GM12878 (cell line): ENCODE measurements at regions not wholly inside any gene's neighbourhood (a gene's known extent, or its start where the extent isn't known, plus 50 kb on each side); places are given as distances from the start of the nearest gene placed in this dataset.

Experiments used
- ATAC-seq: fragments of 200-7000 bp; cut with Tn5 transposase; 3 replicates; pipeline ENCODE4 v1.9.1; 2020; ENCODE audit warnings: mild to moderate bottlenecking, moderate library complexity
- BruUV-seq: library from RNA; stranded (reverse); fragments of 400-500 nt; replicated peaks from 2 replicates; lab custom pipeline; 2021; lab: Mats Ljungman, UMichigan
- CTCF ChIA-PET: fragments of 300-600 bp; sonication (Branson Sonifier 250); formaldehyde crosslinking; extraction: SDS; loops from one replicate; lab custom pipeline; 2021; ENCODE audit warnings: inconsistent platforms; lab: Yijun Ruan, JAX
- POLR2A ChIA-PET: fragments of 350-600 bp; formaldehyde crosslinking; extraction: SDS; loops from one replicate; lab custom pipeline; 2021; ENCODE audit warnings: inconsistent platforms; lab: Charles Lee
- RAD21 ChIA-PET: fragments of 300-600 bp; sonication (Branson Sonifier 250); formaldehyde crosslinking; loops from one replicate; lab custom pipeline; 2023; ENCODE audit warnings: antibody characterized with exemption; ENCODE audit not compliant: unreplicated experiment; lab: Charles Lee
- SMC1A ChIA-PET: fragments of 300-600 bp; sonication (Branson Sonifier 250); formaldehyde crosslinking; loops from one replicate; lab custom pipeline; 2023; ENCODE audit not compliant: unreplicated experiment, uncharacterized antibody; lab: Charles Lee
- DNase-seq: peaks from one replicate; pipeline ENCODE4 v3.0.0-alpha.2; 2011; ENCODE audit warnings: low read depth, low spot score
- FAIRE-seq: peaks from 3 replicates; lab custom pipeline; 2011; peaks lifted over from hg19 to GRCh38; lab: Jason Lieb, UNC
- H2AFZ ChIP-seq: 2 replicates; pipeline ENCODE4 v1.6.0; 2011; ENCODE audit warnings: low read depth, low read length, control low read depth; ENCODE audit not compliant: control insufficient read depth
- H3K27ac ChIP-seq: 2 replicates; pipeline ENCODE4 v1.5.1; 2011; ENCODE audit warnings: control low read depth; ENCODE audit not compliant: control insufficient read depth, insufficient read depth
- H3K27me3 ChIP-seq, 2 experiments: replicated peaks in 1 of 2; 2 replicates each; pipeline versions ENCODE4 v1.6.0 to v1.6.1; 2011; ENCODE audit warnings: low read length in 1 of 2; ENCODE audit not compliant: control insufficient read depth in 2 of 2, insufficient read depth in 2 of 2
- H3K36me3 ChIP-seq, 2 experiments: 2 replicates each; pipeline ENCODE4 v1.5.1; 2011; ENCODE audit warnings: low read length in 1 of 2; ENCODE audit not compliant: control insufficient read depth in 2 of 2, insufficient read depth in 2 of 2
- H3K4me1 ChIP-seq: 2 replicates; pipeline ENCODE4 v1.6.1; 2011; ENCODE audit warnings: mild to moderate bottlenecking, low read length, moderate library complexity, mixed read lengths; ENCODE audit not compliant: control insufficient read depth, insufficient read depth
- H3K4me2 ChIP-seq: 2 replicates; pipeline ENCODE4 v1.6.0; 2011; ENCODE audit warnings: control low read depth; ENCODE audit not compliant: control insufficient read depth, insufficient read depth
- H3K4me3 ChIP-seq: fragments of 200-600 bp; sonication (generic); 2 replicates; pipeline ENCODE4 v1.5.1; 2016
- H3K79me2 ChIP-seq: 2 replicates; pipeline ENCODE4 v1.6.0; 2011; ENCODE audit warnings: low read length; ENCODE audit not compliant: control insufficient read depth, insufficient read depth
- H3K9ac ChIP-seq: 2 replicates; pipeline ENCODE4 v1.8.0; 2011; ENCODE audit warnings: low read length, control low read depth, mixed read lengths; ENCODE audit not compliant: control insufficient read depth, insufficient read depth
- H3K9me3 ChIP-seq: replicated peaks from 3 replicates; pipeline ENCODE4 v1.5.1; 2011; ENCODE audit warnings: mild to moderate bottlenecking, low read length; ENCODE audit not compliant: control insufficient read depth, insufficient read depth
- H4K20me1 ChIP-seq: 2 replicates; pipeline ENCODE4 v1.6.0; 2011; ENCODE audit not compliant: control insufficient read depth, insufficient read depth
- ATF7 ChIP-seq: fragments of 450-650 bp; IDR thresholded peaks from 2 replicates; pipeline ENCODE4 v1.6.1; 2016; ENCODE audit warnings: low read depth, mild to moderate bottlenecking
- BMI1 ChIP-seq: fragments of 450-650 bp; IDR thresholded peaks from 2 replicates; pipeline ENCODE4 v1.6.1; 2016; ENCODE audit warnings: mild to moderate bottlenecking, moderate library complexity, borderline replicate concordance
- E4F1 ChIP-seq: fragments of 450-650 bp; IDR thresholded peaks from 2 replicates; pipeline ENCODE4 v1.6.1; 2018; ENCODE audit warnings: borderline replicate concordance, mild to moderate bottlenecking; ENCODE audit not compliant: partially characterized antibody
- JUND ChIP-seq: IDR thresholded peaks from 2 replicates; pipeline ENCODE4 v1.6.1; 2012; ENCODE audit warnings: low read depth, mild to moderate bottlenecking, low read length, improper control_type of control experiment, moderate library complexity
- LARP7 ChIP-seq: fragments of 450-650 bp; IDR thresholded peaks from 2 replicates; pipeline ENCODE4 v1.6.1; 2017; ENCODE audit warnings: mild to moderate bottlenecking
- MXI1 ChIP-seq: fragments of 150-350 bp; IDR thresholded peaks from 2 replicates; pipeline ENCODE4 v1.6.1; 2011; ENCODE audit warnings: low read depth, mild to moderate bottlenecking, inconsistent platforms, low read length, improper control_type of control experiment
- NFYA ChIP-seq: IDR thresholded peaks from 2 replicates; pipeline ENCODE4 v1.6.1; 2011; ENCODE audit warnings: low read depth, mild to moderate bottlenecking, low read length, improper control_type of control experiment, borderline replicate concordance
- NR2F1 ChIP-seq: fragments of 450-650 bp; conservative IDR thresholded peaks from 2 replicates; pipeline ENCODE4 v1.6.1; 2017; ENCODE audit warnings: mild to moderate bottlenecking
- POLR2A ChIP-seq: IDR thresholded peaks from 2 replicates; pipeline ENCODE4 v1.6.1; 2011; ENCODE audit warnings: low read depth, mild to moderate bottlenecking, low read length
- PRDM15 ChIP-seq: fragments of 450-650 bp; formaldehyde crosslinking; IDR thresholded peaks from 2 replicates; pipeline ENCODE4 v1.4.0; 2020; ENCODE audit warnings: mild to moderate bottlenecking, moderate library complexity
- RAD21 ChIP-seq: IDR thresholded peaks from 2 replicates; pipeline ENCODE4 v1.6.1; 2011; ENCODE audit warnings: mild to moderate bottlenecking, low read depth, low read length, moderate library complexity; ENCODE audit not compliant: insufficient read depth
- WGBS: methylation state at CpG from one replicate; pipeline ENCODE4 v1.1.6; 2016; ENCODE audit warnings: low lambda C conversion rate; ENCODE audit not compliant: insufficient replicate concordance, insufficient coverage; ENCODE audit errors: missing lambda C conversion rate; 5-methylcytosine and 5-hydroxymethylcytosine counted together
- in situ Hi-C: fragments of 300-500 bp; cut with MboI; formaldehyde crosslinking; loops from 9 replicates; pipeline ENCODE4 v1.14.3; 2018; ENCODE audit warnings: mixed read lengths
- intact Hi-C: fragments of 100-400 bp; cut with micrococcal nuclease; formaldehyde crosslinking; loops from one replicate; pipeline ENCODE4 v1.14.2; 2022; ENCODE audit not compliant: unreplicated experiment

- ChIA-PET POLR2A (no interaction called here), RAD21 (no interaction called here), CTCF (interaction anchor here (1.2 kb wide), 1 partner anchor 17 kb away, joined by 4 read pairs; no protein-coding TSS in a partner anchor), SMC1A (interaction anchor here (0.8 kb wide), 1 partner anchor 10 kb away, joined by 3 read pairs; no protein-coding TSS in a partner anchor)
- FAIRE-seq, result no peak
- H3K27ac ChIP-seq, result no peak overlapping the region
- no peak for ATAC-seq
- H3K4me2 ChIP-seq, result no peak overlapping the region
- no peak overlapping the region for H2AFZ ChIP-seq
- H3K27me3 ChIP-seq, result no peaks in the 10 kb centered on the region
- no TSS peak for BruUV-seq
- DNase-seq, result no peak
- H3K36me3 ChIP-seq, result no peaks in the 10 kb centered on the region
- no peaks in the 10 kb centered on the region for H3K79me2 ChIP-seq
- H4K20me1 ChIP-seq, result no peaks in the 10 kb centered on the region
- TF ChIP-seq LARP7, result no peak
- TF ChIP-seq ATF7, result no peak
- in situ Hi-C loops (no loop called here), intact Hi-C loops (no loop called here)
- H3K9me3 ChIP-seq, result no peaks in the 10 kb centered on the region
- no peak overlapping the region for H3K9ac ChIP-seq
- WGBS, result 3% methylated on average over 2 of the region's 2 CpGs
- no peak overlapping the region for H3K4me3 ChIP-seq
- no peaks in the 10 kb centered on the region for H3K4me1 ChIP-seq
Measured at GRCh38 chr1:69157046-69157756, 410.5 kb upstream of the LRRC7 start.

- ChIA-PET SMC1A (interaction anchor here (0.6 kb wide), 1 partner anchor 491 kb away, joined by 3 read pairs; no protein-coding TSS in a partner anchor), POLR2A (no interaction called here), CTCF (no interaction called here), RAD21 (no interaction called here)
- Histone ChIP-seq H3K4me3 (no peak overlapping the region), H3K27me3 (no peaks in the 10 kb centered on the region), H3K27ac (no peak overlapping the region), H3K79me2 (no peaks in the 10 kb centered on the region), H3K4me1 (no peaks in the 10 kb centered on the region), H3K9ac (no peak overlapping the region), H2AFZ (no peak overlapping the region), H3K9me3 (no peaks in the 10 kb centered on the region), H4K20me1 (no peaks in the 10 kb centered on the region), H3K4me2 (no peak overlapping the region), H3K36me3 (no peaks in the 10 kb centered on the region)
- WGBS, result 42% methylated on average over 2 of the region's 2 CpGs
- BruUV-seq, result no TSS peak
- intact Hi-C loops, result loop anchor here (10.0 kb wide), 1 partner anchor 58 kb away; no protein-coding TSS in a partner anchor
- FAIRE-seq (no peak), ATAC-seq (no peak), DNase-seq (no peak)
- in situ Hi-C loops, result no loop called here
- no peak for TF ChIP-seq NR2F1
- no peak for TF ChIP-seq POLR2A
- no peak for TF ChIP-seq NFYA
- TF ChIP-seq RAD21, result no peak
- no peak for TF ChIP-seq MXI1
- no peak for TF ChIP-seq JUND
- TF ChIP-seq PRDM15 (CRISPR knock-in tag), result no peak
- TF ChIP-seq BMI1, result no peak
- TF ChIP-seq E4F1, result no peak
Measured at GRCh38 chr1:69163241-69163640, 404.5 kb upstream of the LRRC7 start.
